Panc1 (cell line): ENCODE measurements at regions not wholly inside any gene's neighbourhood (a gene's known extent, or its start where the extent isn't known, plus 50 kb on each side); places are given as distances from the start of the nearest gene placed in this dataset.

Experiments
- ATAC-seq: fragments of 200-7000 bp; cut with Tn5 transposase; 2 replicates; pipeline ENCODE4 v1.9.1; 2020; ENCODE audit warnings: mild to moderate bottlenecking, moderate library complexity
- BruUV-seq: library from RNA; stranded (reverse); fragments of 400-500 nt; replicated peaks from 2 replicates; lab custom pipeline; 2021; lab: Mats Ljungman, UMichigan
- CTCF ChIA-PET: fragments of 300-600 bp; sonication (Branson Sonifier 250); formaldehyde crosslinking; loops from one replicate; lab custom pipeline; 2022; ENCODE audit warnings: antibody characterized with exemption; lab: Charles Lee
- POLR2A ChIA-PET: fragments of 300-600 bp; sonication (Branson Sonifier 250); formaldehyde crosslinking; loops from one replicate; lab custom pipeline; 2022; ENCODE audit warnings: antibody characterized with exemption; lab: Charles Lee
- DNase-seq: peaks from one replicate; pipeline ENCODE4 v3.0.0-alpha.2; 2010; ENCODE audit warnings: low read depth, low spot score
- H3K27ac ChIP-seq: 2 replicates; pipeline ENCODE4 v1.5.1; 2011; ENCODE audit warnings: mild to moderate bottlenecking, low read length, inconsistent platforms
- H3K27me3 ChIP-seq: fragments of 200-500 bp; sonication (Bioruptor generic); 2 replicates; pipeline ENCODE4 v1.6.0; 2014; ENCODE audit warnings: low read length, inconsistent platforms; ENCODE audit not compliant: control insufficient read depth, insufficient read depth
- H3K36me3 ChIP-seq: fragments of 200-500 bp; sonication (Bioruptor generic); 2 replicates; pipeline ENCODE4 v1.5.1; 2014; ENCODE audit warnings: inconsistent platforms, mild to moderate bottlenecking, low read length, moderate library complexity; ENCODE audit not compliant: control insufficient read depth, insufficient read depth
- H3K4me1 ChIP-seq: 2 replicates; pipeline ENCODE4 v1.5.1; 2011; ENCODE audit warnings: inconsistent platforms, mild to moderate bottlenecking, low read length, moderate library complexity; ENCODE audit not compliant: control insufficient read depth, insufficient read depth
- H3K4me3 ChIP-seq, 2 experiments: 2 replicates each; pipeline ENCODE4 v1.5.1; 2011 to 2012; ENCODE audit warnings: low read depth in 2 of 2, low read length in 2 of 2, mild to moderate bottlenecking in 2 of 2, inconsistent platforms in 1 of 2, moderate library complexity in 1 of 2
- H3K9me3 ChIP-seq: fragments of 200-500 bp; sonication (Bioruptor generic); 2 replicates; pipeline ENCODE4 v1.5.1; 2014; ENCODE audit warnings: low read depth, mild to moderate bottlenecking, inconsistent platforms, low read length, moderate library complexity; ENCODE audit not compliant: control insufficient read depth, insufficient read depth
- POLR2AphosphoS5 ChIP-seq: IDR thresholded peaks from 2 replicates; pipeline ENCODE4 v1.6.1; 2012; ENCODE audit warnings: mild to moderate bottlenecking, low read depth, low read length, moderate library complexity
- REST ChIP-seq, 2 experiments: IDR thresholded peaks; 2 replicates each; pipeline ENCODE4 v1.6.1; 2011 to 2012; ENCODE audit warnings: low read depth in 2 of 2, control low read depth in 1 of 2, low read length in 1 of 2, mild to moderate bottlenecking in 1 of 2, moderate library complexity in 1 of 2; ENCODE audit not compliant: insufficient read depth in 1 of 2
- SIN3A ChIP-seq: IDR thresholded peaks from 2 replicates; pipeline ENCODE4 v1.6.1; 2012; ENCODE audit warnings: low read depth, mild to moderate bottlenecking, low read length, moderate library complexity, borderline replicate concordance; ENCODE audit not compliant: insufficient read depth
- TCF7L2 ChIP-seq: IDR thresholded peaks from 2 replicates; pipeline ENCODE4 v1.6.1; 2011; ENCODE audit warnings: mild to moderate bottlenecking, low read depth, low read length, inconsistent platforms
- in situ Hi-C: cut with HindIII; loops from 2 replicates; pipeline ENCODE4 v1.10.0; 2016; ENCODE audit warnings: low sequenced_read_pairs, low pct_unique_long_range_greater_than_20kb
- intact Hi-C: fragments of 100-400 bp; cut with micrococcal nuclease; formaldehyde crosslinking; loops from one replicate; pipeline ENCODE4 v1.10.0; 2022; ENCODE audit not compliant: unreplicated experiment
- TF ChIP-seq, protein P1 (sequence below): fragments of 450-650 bp; IDR thresholded peaks from 2 replicates; pipeline ENCODE4 v1.5.1; 2017; ENCODE audit warnings: mild to moderate bottlenecking

DNA sequence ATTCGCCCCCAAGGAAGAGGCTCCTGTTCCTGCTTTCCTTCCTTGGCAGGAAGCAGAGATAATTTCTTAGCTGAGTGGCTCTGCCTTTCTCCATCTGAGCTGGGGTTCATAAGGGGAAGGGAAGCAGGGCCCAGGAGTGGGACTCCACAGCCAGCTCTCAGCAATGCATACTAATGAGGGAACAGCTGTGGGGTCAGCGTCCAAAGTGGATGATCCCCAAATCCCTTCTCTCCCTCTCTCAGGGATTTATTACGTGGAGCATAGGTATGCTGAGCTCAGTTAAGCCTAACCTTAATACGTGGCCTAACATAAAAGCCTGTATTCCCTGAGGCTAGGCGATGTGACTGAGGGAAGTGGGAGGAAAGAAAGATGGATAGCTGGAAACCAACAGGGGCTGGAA, 87.3 kb upstream of the CTTNBP2NL start:
- DNase-seq (no peak), ATAC-seq (no peak)
- Histone ChIP-seq H3K27ac (no peak overlapping the region), H3K4me3 (no peak overlapping the region), H3K27me3 (peaks cover 2% of the 10 kb centered on the region; the same call in 1 of the 2 replicates), H3K9me3 (no peaks in the 10 kb centered on the region), H3K36me3 (no peaks in the 10 kb centered on the region), H3K4me1 (no peaks in the 10 kb centered on the region)
- BruUV-seq = no TSS peak
- TF ChIP-seq REST (IDR thresholded peaks at IDR 0.05; ENCODE audit: insufficient read depth in 1 of 2, low read depth in 2 of 2, low read length in 1 of 2) (no peak), POLR2AphosphoS5 (no peak), TCF7L2 (no peak), SIN3A (no peak)
- TF ChIP-seq, protein P1, sequence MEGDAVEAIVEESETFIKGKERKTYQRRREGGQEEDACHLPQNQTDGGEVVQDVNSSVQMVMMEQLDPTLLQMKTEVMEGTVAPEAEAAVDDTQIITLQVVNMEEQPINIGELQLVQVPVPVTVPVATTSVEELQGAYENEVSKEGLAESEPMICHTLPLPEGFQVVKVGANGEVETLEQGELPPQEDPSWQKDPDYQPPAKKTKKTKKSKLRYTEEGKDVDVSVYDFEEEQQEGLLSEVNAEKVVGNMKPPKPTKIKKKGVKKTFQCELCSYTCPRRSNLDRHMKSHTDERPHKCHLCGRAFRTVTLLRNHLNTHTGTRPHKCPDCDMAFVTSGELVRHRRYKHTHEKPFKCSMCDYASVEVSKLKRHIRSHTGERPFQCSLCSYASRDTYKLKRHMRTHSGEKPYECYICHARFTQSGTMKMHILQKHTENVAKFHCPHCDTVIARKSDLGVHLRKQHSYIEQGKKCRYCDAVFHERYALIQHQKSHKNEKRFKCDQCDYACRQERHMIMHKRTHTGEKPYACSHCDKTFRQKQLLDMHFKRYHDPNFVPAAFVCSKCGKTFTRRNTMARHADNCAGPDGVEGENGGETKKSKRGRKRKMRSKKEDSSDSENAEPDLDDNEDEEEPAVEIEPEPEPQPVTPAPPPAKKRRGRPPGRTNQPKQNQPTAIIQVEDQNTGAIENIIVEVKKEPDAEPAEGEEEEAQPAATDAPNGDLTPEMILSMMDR = no peak
- intact Hi-C loops (no loop called here), in situ Hi-C loops (no loop called here)
- POLR2A ChIA-PET = no interaction called here
- CTCF ChIA-PET = no interaction called here

DNA sequence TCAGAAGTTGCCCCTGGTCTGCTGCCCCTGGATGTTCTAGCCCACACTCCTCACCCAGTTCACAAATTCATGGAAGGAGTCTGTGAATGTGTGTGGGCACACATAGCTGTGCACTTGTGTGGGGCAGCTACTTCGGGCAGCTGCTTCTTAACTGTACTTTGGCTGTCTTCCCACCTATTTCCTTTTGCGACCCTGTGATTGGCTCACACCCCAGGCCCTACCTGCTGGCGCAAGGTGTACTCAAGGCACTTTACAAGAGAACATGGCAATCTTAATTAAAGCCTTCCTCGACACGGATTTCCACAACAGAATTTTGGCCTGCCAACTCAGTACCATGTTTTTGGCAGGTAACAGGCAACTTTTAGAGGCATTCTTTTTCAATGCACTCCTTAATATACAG, 86.5 kb upstream of the CTTNBP2NL start:
- intact Hi-C loops = no loop called here
- no peak for DNase-seq
- no peak overlapping the region for H3K4me3 ChIP-seq
- no TSS peak for BruUV-seq
- H3K27ac ChIP-seq = no peak overlapping the region
- ChIA-PET CTCF (no interaction called here), POLR2A (no interaction called here)
- peaks cover 2% of the 10 kb centered on the region; the same call in 1 of the 2 replicates for H3K27me3 ChIP-seq
- H3K9me3 ChIP-seq = no peaks in the 10 kb centered on the region
- no peaks in the 10 kb centered on the region for H3K36me3 ChIP-seq
- TF ChIP-seq SIN3A = no peak
- TF ChIP-seq POLR2AphosphoS5 = no peak
- no peak for TF ChIP-seq TCF7L2
- TF ChIP-seq, protein P1 = no peak
- no peak for TF ChIP-seq REST (IDR thresholded peaks at IDR 0.05; ENCODE audit: insufficient read depth in 1 of 2, low read depth in 2 of 2, low read length in 1 of 2)
- no peaks in the 10 kb centered on the region for H3K4me1 ChIP-seq
- in situ Hi-C loops = no loop called here
- ATAC-seq = no peak
